Vagina (tissue), 2 donors: ENCODE measurements at regions not wholly inside any gene's neighbourhood (a gene's known extent, or its start where the extent isn't known, plus 50 kb on each side); places are given as distances from the start of the nearest gene placed in this dataset.
"Not testable (repeated sequence)": the region's sequence is repeated elsewhere in the genome, so short reads cannot be mapped to it uniquely, and the experiment has no call there.

ENCODE experiments used
- DNase-seq, 2 donors: peaks; one replicate each; pipeline ENCODE4 v3.0.0-alpha.2; 2017; ENCODE audit errors: extremely low spot score in 2 of 2
- H3K27ac ChIP-seq: fragments of 200-600 bp; sonication (generic); one replicate; pipeline ENCODE4 v1.5.1; 2019
- H3K27me3 ChIP-seq: fragments of 200-600 bp; sonication (generic); one replicate; pipeline ENCODE4 v1.5.1; 2019
- H3K36me3 ChIP-seq, 2 donors: fragments of 200-600 bp; sonication (generic); one replicate each; pipeline ENCODE4 v1.5.1; 2017 to 2019
- H3K4me1 ChIP-seq: fragments of 200-600 bp; sonication (generic); one replicate; pipeline ENCODE4 v1.5.1; 2019
- H3K4me3 ChIP-seq, 2 donors: fragments of 200-600 bp; sonication (generic); 1 replicate in 1 of 2; 2 replicates in 1 of 2; pipeline ENCODE4 v1.5.1; 2016 to 2019
- H3K9me3 ChIP-seq: fragments of 200-600 bp; sonication (generic); one replicate; pipeline ENCODE4 v1.5.1; 2019
- POLR2A ChIP-seq, 2 donors: fragments of 450-650 bp; IDR thresholded peaks; one replicate each; pipeline ENCODE4 v1.6.1; 2017; ENCODE audit warnings: antibody characterized with exemption in 2 of 2, mild to moderate bottlenecking in 2 of 2, moderate library complexity in 2 of 2
- POLR2AphosphoS5 ChIP-seq, 2 donors: sonication (generic); formaldehyde crosslinking; IDR thresholded peaks; one replicate each; pipeline ENCODE4 v1.9.0; 2017; ENCODE audit warnings: antibody characterized with exemption in 2 of 2, mild to moderate bottlenecking in 2 of 2, low read depth in 1 of 2; ENCODE audit not compliant: insufficient read depth in 1 of 2
- intact Hi-C: fragments of 100-400 bp; cut with DNase I; formaldehyde crosslinking; loops from one replicate; pipeline ENCODE4 v1.15.1; 2023
- TF ChIP-seq, protein P1 (sequence below), 3 experiments: fragments of 450-650 bp in 2 of 3; fragments of 200-600 bp in 1 of 3; sonication (generic) in 1 of 3; IDR thresholded peaks; one replicate each; pipeline ENCODE4 v1.5.1; 2017 to 2019; ENCODE audit warnings: antibody characterized with exemption in 3 of 3, mild to moderate bottlenecking in 2 of 3, moderate library complexity in 2 of 3

DNA sequence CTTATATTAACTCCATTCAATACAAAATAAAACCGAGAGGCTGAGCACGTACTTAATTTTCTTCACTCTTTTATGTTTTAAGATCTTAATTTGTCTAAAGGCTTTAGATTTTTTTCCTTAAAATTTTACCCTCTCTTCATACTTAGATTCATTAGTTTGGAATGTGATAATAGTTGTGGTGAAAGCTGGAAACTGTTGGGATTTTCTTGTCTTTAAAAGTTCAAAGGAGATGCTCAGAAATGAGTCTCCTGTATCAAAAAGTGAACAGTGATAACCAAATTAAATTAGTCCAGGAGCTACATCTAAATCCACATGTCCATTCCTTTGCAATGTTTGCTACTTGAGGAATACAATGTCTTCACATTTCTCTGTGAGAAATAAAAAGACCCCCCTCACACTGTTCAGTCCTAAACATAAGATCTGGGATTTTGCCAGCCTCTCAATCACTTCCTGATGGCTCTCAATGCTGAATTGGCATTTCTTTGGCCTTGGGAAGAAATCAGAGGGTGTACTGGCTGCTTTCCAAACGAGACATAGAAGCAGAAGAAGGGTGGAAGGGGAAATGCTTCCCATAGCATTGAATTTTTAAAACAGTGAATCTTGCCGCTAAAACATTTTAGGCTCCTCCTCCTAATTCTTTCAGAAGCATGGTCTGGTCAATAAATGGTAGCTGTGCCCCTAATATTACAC is 245.0 kb downstream of the SHOX2 start:
- no peak for DNase-seq
- H3K4me3 ChIP-seq: no peak overlapping the region
- H3K9me3 ChIP-seq: no peaks in the 10 kb centered on the region
- TF ChIP-seq POLR2AphosphoS5 (IDR thresholded peaks at IDR 0.05; ENCODE audit: insufficient read depth in 1 of 2, low read depth in 1 of 2): no peak
- TF ChIP-seq POLR2A (IDR thresholded peaks at IDR 0.05): no peak
- TF ChIP-seq, protein P1, sequence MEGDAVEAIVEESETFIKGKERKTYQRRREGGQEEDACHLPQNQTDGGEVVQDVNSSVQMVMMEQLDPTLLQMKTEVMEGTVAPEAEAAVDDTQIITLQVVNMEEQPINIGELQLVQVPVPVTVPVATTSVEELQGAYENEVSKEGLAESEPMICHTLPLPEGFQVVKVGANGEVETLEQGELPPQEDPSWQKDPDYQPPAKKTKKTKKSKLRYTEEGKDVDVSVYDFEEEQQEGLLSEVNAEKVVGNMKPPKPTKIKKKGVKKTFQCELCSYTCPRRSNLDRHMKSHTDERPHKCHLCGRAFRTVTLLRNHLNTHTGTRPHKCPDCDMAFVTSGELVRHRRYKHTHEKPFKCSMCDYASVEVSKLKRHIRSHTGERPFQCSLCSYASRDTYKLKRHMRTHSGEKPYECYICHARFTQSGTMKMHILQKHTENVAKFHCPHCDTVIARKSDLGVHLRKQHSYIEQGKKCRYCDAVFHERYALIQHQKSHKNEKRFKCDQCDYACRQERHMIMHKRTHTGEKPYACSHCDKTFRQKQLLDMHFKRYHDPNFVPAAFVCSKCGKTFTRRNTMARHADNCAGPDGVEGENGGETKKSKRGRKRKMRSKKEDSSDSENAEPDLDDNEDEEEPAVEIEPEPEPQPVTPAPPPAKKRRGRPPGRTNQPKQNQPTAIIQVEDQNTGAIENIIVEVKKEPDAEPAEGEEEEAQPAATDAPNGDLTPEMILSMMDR (IDR thresholded peaks at IDR 0.05): no peak
- no peaks in the 10 kb centered on the region for H3K4me1 ChIP-seq
- no peaks in the 10 kb centered on the region for H3K27me3 ChIP-seq
- intact Hi-C loops: no loop called here
- H3K27ac ChIP-seq: no peak overlapping the region
- H3K36me3 ChIP-seq: no peaks in the 10 kb centered on the region

DNA sequence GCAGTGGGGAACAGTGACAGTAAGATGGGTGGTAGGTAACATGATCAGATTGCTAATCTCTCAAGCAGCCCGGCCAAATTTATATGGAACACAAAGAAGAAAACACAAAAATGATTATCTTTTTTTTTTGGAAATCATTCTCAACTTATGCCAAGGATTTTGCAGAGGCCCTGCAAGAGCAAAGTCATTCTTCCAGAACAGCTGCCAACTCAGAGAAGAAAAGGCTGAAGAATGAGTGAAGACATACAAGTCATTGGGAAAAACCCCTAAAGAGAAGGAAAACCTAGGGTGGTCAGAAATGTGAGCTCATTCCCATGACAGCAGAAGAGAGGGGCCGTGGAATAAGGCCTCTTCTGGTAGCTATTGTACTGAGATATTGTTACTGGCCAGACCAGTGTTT is 246.7 kb downstream of the SHOX2 start:
- H3K4me1 ChIP-seq: no peaks in the 10 kb centered on the region
- no peaks in the 10 kb centered on the region for H3K27me3 ChIP-seq
- H3K9me3 ChIP-seq: no peaks in the 10 kb centered on the region
- H3K36me3 ChIP-seq: no peaks in the 10 kb centered on the region
- H3K27ac ChIP-seq: no peak overlapping the region
- DNase-seq: no peak
- TF ChIP-seq POLR2AphosphoS5 (IDR thresholded peaks at IDR 0.05; ENCODE audit: insufficient read depth in 1 of 2, low read depth in 1 of 2): no peak
- TF ChIP-seq, protein P1 (IDR thresholded peaks at IDR 0.05): no peak
- TF ChIP-seq POLR2A (IDR thresholded peaks at IDR 0.05): no peak
- no peak overlapping the region for H3K4me3 ChIP-seq
- intact Hi-C loops: no loop called here

DNA sequence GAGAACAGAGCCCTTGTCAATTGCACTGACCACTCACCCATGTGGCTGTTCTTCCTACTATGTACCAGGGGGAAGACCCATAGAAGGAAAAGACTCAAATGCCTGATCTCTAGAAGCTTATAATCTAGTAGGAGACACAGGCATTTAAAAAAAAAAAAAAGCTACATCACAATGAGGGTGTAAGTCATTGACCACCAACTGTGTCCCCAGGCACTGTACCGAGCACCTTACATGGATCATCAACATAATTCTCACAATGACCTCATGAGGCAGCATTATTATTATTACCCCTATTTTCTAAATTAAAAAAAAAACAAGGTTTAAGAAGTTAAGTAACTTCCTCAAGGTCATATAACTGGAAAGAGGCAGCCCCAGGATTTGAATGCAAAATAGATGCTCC is 247.4 kb downstream of the SHOX2 start:
- H3K4me3 ChIP-seq: no peak overlapping the region
- H3K9me3 ChIP-seq: no peaks in the 10 kb centered on the region
- no peak overlapping the region for H3K27ac ChIP-seq
- no peaks in the 10 kb centered on the region for H3K27me3 ChIP-seq
- intact Hi-C loops: no loop called here
- TF ChIP-seq POLR2A (IDR thresholded peaks at IDR 0.05) (no peak), POLR2AphosphoS5 (IDR thresholded peaks at IDR 0.05; ENCODE audit: insufficient read depth in 1 of 2, low read depth in 1 of 2) (no peak)
- TF ChIP-seq, protein P1 (IDR thresholded peaks at IDR 0.05): no peak
- no peaks in the 10 kb centered on the region for H3K4me1 ChIP-seq
- no peaks in the 10 kb centered on the region for H3K36me3 ChIP-seq
- DNase-seq: no peak

DNA sequence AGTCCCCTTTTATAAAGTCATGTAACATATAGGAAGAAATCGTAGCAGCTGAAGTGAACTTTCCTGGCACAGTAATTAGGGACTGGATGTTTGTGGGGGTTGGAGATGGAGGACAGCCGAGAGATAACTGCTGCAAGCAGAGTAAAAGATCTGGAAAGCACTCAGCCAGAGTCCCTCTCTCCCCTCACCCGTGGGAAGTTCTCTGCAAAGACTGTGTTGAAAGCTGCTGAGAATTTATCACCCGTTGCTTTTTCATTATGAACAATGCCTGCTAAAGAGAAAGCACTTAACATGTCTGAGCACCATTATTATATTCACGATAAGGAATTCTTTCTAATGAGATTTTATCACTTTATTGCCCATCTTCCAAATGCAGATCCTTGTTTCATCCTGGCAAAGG is 248.8 kb downstream of the SHOX2 start:
- no peaks in the 10 kb centered on the region for H3K36me3 ChIP-seq
- H3K9me3 ChIP-seq: no peaks in the 10 kb centered on the region
- TF ChIP-seq POLR2AphosphoS5 (IDR thresholded peaks at IDR 0.05; ENCODE audit: insufficient read depth in 1 of 2, low read depth in 1 of 2) (no peak), POLR2A (IDR thresholded peaks at IDR 0.05) (no peak)
- TF ChIP-seq, protein P1 (IDR thresholded peaks at IDR 0.05): no peak
- no peak for DNase-seq
- no peaks in the 10 kb centered on the region for H3K27me3 ChIP-seq
- no peak overlapping the region for H3K27ac ChIP-seq
- H3K4me1 ChIP-seq: no peaks in the 10 kb centered on the region
- intact Hi-C loops: no loop called here
- no peak overlapping the region for H3K4me3 ChIP-seq

DNA sequence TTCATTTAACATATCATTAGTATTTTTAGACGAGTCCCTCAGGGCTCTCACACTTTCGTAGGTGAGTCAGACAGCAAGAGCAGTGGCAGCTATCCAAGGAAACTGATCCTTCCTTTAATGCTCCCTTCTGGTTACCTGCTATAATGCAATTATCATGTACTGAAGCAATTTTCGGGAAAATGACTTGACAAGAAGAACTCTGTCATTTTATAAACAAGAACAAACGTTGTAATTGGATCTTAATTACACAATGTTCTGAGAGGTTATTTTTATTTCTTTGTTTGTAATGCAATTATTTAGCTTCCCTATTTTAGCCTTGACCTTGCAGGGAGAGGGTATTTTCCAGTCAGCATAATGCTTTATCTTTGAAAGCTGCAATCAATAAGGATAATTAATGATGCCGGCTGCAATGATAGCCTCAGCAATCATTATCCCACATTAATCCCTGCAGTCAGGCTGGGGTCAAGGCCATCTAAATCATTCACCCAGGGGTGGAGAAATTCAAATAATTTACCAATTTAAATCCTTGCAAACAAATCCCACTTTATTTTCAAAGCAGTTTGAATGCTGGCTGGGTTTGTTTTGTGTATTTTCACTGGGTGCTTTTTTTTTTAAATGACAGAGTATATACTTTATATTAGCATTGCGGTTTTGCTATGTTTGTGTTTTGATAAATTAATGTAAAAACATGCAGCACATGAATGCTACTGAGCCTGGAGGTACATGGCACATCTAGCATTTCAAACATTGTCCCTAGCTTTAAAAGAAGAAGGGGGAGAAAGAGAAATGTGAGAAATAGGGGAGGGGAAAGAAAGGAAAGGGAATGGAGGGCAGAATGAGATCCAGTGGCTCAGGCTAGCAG is 249.9 kb downstream of the SHOX2 start:
- Histone ChIP-seq H3K4me3 (no peak overlapping the region), H3K9me3 (no peaks in the 10 kb centered on the region), H3K27ac (no peak overlapping the region), H3K4me1 (no peaks in the 10 kb centered on the region), H3K36me3 (no peaks in the 10 kb centered on the region), H3K27me3 (no peaks in the 10 kb centered on the region)
- TF ChIP-seq POLR2A (IDR thresholded peaks at IDR 0.05) (no peak), POLR2AphosphoS5 (IDR thresholded peaks at IDR 0.05; ENCODE audit: insufficient read depth in 1 of 2, low read depth in 1 of 2) (no peak)
- TF ChIP-seq, protein P1 (IDR thresholded peaks at IDR 0.05): no peak
- intact Hi-C loops: no loop called here
- DNase-seq: no peak

DNA sequence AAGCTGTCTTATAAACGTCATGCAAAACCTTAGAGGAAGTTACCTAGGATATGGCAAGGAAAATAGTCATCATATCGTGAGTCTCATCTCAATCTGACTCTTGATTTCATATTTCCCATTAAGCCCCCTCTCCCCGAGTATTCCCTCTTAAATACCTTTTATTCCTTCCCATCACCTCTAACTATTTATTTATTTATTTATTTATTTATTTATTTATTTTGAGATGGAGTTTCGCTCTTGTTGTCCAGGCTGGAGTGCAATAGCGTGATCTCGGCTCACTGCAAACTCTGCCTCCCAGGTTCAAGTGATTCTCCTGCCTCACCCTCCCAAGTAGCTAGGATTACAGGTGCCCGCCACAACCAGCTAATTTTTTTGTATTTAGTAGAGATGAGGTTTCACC is 260.4 kb downstream of the SHOX2 start:
- H3K27me3 ChIP-seq, H3K27ac ChIP-seq, DNase-seq, H3K4me1 ChIP-seq, H3K9me3 ChIP-seq, H3K36me3 ChIP-seq, H3K4me3 ChIP-seq, intact Hi-C loops: not testable (repeated sequence)
